SKM-1 treated with dmso at 0.1 percent for 144 hours (cell line): ENCODE measurements at regions not wholly inside any gene's neighbourhood (a gene's known extent, or its start where the extent isn't known, plus 50 kb on each side); places are given as distances from the start of the nearest gene placed in this dataset.
A peak's percentile ranks its signal among the peaks of the same experiment; 100 is the strongest.

Experiments
- DNase-seq: peaks from one replicate; lab custom pipeline; 2025; ENCODE audit not compliant: unreplicated experiment; lab: John Stamatoyannopoulos, UW

DNA sequence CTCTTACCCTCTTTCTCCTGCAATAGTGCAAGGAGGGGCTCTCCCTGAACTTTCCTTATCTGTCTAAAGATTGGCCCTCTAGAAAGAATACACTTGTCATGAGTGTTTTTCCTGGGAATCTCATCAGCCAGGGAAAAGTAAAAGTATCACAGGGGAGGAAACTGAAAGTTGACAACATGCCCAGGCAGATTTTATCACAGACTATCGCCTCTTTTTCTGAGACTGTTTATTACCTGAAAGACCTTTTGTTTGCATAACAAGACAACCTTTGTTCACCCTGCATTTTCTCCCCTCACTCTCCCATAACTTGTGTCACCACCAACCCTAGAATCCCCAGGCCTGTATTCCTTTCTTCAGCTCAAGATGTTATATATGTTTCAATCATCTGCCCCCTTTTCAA is 794.7 kb upstream of the ADAMTS5 start:
- no peak for DNase-seq

- DNase-seq, result no peak
Measured at GRCh38 chr21:27759820-27760219, 792.9 kb upstream of the ADAMTS5 start.

DNA sequence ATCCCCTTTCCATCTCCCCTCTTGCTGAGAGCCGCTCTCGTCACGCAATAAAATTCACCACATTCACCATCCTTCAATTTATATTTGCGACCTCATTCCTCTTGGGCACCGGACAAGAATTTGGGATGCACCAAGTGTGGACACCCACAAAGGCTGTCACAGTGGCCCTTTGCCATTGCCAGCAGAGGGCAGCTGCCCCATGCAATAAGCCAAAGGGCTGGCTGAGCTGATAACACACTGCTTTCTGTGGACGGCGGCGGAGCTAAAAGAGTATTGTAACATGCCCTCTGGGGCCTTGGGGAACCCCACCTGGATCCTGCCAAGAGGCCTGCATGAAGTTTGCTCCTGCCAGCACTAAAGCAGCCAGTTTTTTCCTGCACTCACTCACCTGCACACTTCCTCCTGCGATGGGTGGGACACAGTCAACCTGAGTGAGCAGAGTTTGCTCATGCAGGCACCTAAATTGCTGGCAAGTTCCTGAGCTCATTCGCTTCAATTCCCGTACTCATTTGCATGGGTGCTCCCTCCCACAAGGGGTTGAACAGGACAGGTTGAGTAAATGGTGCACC is 792.3 kb upstream of the ADAMTS5 start:
- DNase-seq, result no peak

GRCh38 chr21:27756191-27756590 is 789.3 kb upstream of the ADAMTS5 start:
- DNase-seq, result no peak

DNA sequence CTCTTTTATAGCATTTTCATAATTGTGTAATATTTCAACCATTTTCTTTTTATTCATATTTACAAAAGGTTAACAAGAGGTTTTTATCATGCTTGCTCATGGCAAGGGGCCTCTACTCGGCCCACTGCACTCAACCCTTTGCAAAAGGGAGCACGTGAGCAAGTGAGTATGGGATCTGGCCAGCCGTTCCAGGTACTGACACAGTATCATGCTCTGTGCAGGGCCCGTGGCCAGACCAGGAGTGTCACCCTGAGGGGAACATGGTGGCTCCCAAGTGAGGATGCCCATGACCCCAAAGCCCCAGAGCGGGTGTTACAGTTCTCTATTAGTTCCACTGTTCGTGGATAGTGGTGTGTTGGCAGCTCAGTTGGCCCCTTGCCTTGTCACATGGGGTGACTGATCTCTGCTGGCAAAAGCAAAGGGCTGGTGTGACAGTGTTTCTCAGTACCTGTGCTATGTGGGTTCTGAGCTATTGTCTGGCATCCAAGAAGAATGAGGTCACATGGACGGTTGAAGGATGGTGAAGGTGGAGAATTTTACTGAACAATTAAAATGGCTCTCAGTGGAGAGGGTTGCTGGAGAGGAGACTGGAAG is 777.2 kb upstream of the ADAMTS5 start:
- DNase-seq, result no peak

- DNase-seq, result no peak
Measured at GRCh38 chr21:27741736-27742135, 774.8 kb upstream of the ADAMTS5 start.

DNA sequence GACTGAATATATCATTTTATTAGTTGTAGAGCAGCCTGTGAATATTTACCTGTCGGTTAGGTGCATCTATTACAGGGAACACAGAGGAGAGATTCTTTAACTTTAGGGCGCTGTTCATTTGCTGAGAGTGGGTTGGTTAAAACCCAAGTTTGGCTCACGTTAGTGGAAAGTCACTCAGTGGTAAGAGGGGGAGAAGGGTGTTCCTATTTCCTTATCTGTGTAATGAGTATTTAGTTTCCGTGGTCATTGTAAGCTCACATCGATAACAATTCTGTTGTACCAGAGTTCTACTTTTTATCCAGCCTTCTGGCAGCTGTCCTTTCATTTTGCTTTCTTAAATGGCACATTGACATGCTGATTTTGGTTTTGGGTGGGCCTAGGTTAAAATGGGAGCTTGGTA is 773.2 kb upstream of the ADAMTS5 start:
- no peak for DNase-seq

- no peak for DNase-seq
Measured at GRCh38 chr21:27739187-27739586, 772.3 kb upstream of the ADAMTS5 start.

DNA sequence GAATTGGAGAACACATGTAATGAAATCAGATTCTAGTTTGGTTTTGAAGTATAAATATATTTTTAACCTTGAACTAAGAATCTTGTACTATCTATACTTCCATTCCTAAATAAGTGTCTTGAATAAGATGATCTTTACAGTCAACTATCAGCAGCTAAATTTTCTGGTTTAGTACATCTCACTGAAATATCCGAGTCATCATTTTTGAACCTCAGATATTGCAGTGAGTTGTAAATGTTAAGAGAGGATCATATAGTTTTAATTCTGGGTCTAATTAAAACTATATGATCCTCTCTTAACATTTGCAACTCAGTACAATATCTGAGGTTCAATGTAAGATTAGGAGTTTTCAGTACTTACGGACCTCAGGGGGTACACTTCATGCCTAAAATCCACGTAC is 768.8 kb upstream of the ADAMTS5 start:
- DNase-seq, result no peak

- no peak for DNase-seq
Measured at GRCh38 chr21:27734146-27734545, 767.3 kb upstream of the ADAMTS5 start.

- DNase-seq, result no peak
Measured at GRCh38 chr21:27725916-27726315, 759.0 kb upstream of the ADAMTS5 start.

- DNase-seq, result no peak
Measured at GRCh38 chr21:27722095-27722494, 755.2 kb upstream of the ADAMTS5 start.

DNA sequence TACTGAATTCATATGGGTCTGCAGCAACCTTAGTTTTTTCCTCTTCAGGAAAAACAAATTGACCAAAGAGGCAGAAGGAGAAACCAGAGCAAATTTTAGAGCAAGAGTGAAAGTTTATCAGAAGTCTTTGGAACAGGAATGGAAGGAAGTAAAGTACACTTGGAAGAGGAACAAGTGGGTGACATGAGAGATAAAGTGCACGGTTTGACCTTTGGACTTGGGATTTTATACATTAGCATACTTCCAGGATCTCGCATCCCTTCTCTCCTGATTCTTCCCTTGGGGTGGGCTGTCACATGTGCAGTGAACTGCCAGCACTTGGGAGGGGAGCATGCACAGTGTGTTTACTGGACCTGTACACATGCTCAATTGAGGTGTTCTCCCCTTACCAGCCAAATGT is 754.8 kb upstream of the ADAMTS5 start:
- DNase-seq, result no peak

GRCh38 chr21:27719226-27719625 is 752.3 kb upstream of the ADAMTS5 start:
- no peak for DNase-seq

DNA sequence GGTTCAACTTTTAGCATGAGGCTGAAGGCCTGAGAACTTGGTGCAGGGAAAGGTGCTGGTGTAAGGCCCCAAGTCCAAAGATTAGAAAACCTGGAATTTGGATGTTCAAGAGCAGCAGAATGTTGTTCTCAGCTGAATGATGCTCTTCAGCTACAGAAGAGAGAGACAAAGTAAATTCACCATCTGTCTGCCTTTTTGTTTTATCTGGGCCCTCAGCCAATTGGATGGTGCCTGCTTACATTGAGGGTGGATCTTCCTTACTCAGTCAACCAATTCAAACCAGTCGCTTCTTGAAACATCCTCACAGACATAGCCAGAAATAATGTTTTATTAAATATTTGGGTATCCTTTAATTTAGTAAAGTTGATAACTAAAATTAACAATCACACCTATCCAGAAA is 748.2 kb upstream of the ADAMTS5 start:
- DNase-seq, result no peak

DNA sequence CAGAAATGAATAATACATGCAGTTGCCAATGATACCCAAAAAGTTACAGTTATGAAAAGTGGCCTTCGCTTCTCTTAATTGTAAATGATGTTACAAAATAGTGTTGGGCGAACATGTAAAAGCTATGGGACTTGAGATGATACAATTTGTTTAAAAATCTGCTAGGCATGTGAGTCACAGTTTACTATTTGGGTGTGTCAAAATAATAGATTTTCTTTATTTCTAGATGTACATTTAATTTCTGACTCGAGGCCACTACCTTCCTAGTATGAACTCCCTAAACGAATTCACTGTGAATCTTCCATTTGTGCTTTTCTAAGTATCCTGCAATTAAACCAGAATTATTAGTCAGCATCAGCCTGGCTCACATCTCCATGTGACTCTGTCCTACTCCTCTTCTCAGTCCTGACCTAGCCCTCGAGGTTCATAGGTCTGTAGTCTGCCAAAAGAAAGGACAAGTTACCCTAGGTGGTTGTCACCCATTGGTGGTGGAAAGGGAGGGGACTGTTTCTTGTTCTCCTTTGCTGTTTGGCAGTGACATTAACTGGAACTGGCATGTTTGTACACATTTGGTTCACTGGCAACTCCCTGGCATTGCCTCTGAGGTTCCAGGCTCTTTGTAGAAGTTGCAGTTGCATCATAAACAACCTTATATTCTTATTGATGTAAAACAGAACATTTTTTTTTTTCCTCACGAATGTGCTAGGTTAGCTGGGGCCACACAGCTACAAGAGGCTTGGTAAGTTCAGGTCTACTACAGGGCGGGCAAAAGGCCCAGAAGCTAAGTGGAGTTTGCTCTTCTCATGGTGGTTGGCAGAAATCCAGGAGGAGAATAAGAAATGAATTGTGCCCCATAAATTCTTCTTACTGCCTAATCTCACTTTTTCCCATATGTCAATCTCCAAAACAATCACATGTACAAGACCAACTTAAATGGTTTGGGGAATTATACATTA is 746.5 kb upstream of the ADAMTS5 start:
- DNase-seq, result no peak

DNA sequence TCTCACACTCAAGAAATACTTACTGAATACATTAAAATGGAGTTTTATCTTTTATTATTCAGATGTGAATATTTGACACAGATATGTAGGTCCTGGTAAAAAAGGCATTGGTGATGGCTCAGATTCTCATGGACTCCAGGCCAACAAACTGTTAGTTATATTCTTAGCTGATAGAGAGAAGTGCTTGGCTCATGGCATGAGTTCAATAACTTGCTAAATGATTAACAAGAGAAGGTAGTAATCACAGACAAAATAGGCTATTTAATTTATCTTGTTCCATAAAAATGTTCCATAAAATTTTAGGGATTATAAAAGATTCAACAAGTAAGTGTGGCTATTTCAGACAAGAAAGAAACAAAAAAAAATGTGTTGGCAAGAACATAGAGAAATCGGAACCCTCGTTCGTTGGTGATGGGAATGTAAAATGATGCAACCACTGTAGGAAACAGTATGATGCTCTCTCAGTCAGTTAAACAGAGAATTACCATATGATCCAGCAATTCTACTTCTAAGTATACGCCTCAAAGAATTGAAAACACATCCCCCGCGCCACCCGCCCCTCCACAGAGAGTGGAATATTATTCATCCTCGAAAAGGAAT is 737.8 kb upstream of the ADAMTS5 start:
- DNase-seq, result no peak

DNA sequence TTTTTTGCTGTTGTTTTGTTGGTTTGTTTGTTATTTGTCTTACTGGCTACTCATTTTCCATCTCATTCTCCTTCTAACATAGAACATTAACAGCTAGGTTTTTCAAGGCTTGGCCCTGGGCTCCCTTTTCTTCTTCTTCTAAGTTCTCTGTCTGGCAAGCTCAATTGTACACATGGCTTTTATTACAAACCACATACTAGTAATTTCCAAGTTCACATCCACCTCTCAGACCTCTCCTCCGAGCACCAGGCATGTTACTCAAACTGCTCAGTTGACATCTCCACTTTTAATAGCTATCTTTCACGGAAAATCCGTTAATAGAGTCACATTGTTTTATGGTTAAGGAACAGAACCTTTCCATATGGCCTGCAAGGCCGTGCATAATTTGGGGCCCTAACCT is 736.9 kb upstream of the ADAMTS5 start:
- DNase-seq, result no peak

- peak; percentile 77 for DNase-seq
Measured at GRCh38 chr21:27700974-27701614, 734.2 kb upstream of the ADAMTS5 start.

- no peak for DNase-seq
Measured at GRCh38 chr21:27695246-27695645, 728.4 kb upstream of the ADAMTS5 start.

GRCh38 chr21:27694667-27695066 is 727.8 kb upstream of the ADAMTS5 start:
- DNase-seq, result no peak
